Mesenchymal stem cell (in vitro differentiated cells and primary cell): ENCODE measurements at regions not wholly inside any gene's neighbourhood (a gene's known extent, or its start where the extent isn't known, plus 50 kb on each side); places are given as distances from the start of the nearest gene placed in this dataset.
"Not testable (repeated sequence)": the region's sequence is repeated elsewhere in the genome, so short reads cannot be mapped to it uniquely, and the experiment has no call there.

Source experiments
- DNase-seq: peaks from one replicate; pipeline ENCODE4 v3.0.0-alpha.2; 2013
- H2AFZ ChIP-seq: one replicate; pipeline ENCODE4 v1.6.1; 2013; ENCODE audit warnings: low read depth, mild to moderate bottlenecking, control low read depth, inconsistent platforms, low read length, moderate library complexity
- H2AK5ac ChIP-seq: 2 replicates; pipeline ENCODE4 v1.6.1; 2013; ENCODE audit warnings: low read length, moderate library complexity, mild to moderate bottlenecking, inconsistent platforms; ENCODE audit not compliant: severe bottlenecking
- H2BK120ac ChIP-seq: one replicate; pipeline ENCODE4 v1.6.1; 2013; ENCODE audit warnings: low read depth, mild to moderate bottlenecking, inconsistent platforms, low read length, moderate library complexity
- H2BK12ac ChIP-seq, 2 experiments: one replicate each; pipeline ENCODE4 v1.6.1; 2013; ENCODE audit warnings: inconsistent platforms in 2 of 2, low read length in 2 of 2, mild to moderate bottlenecking in 2 of 2, moderate library complexity in 2 of 2, control low read depth in 1 of 2
- H2BK15ac ChIP-seq: one replicate; pipeline ENCODE4 v1.6.1; 2013; ENCODE audit warnings: mild to moderate bottlenecking, low read depth, inconsistent platforms; ENCODE audit not compliant: poor library complexity, severe bottlenecking
- H2BK5ac ChIP-seq: 2 replicates; pipeline ENCODE4 v1.6.1; 2013; ENCODE audit warnings: low read depth, mild to moderate bottlenecking, low read length, control low read depth, inconsistent platforms; ENCODE audit not compliant: poor library complexity, severe bottlenecking
- H3K14ac ChIP-seq, 2 experiments: one replicate each; pipeline ENCODE4 v1.6.1; 2013; ENCODE audit warnings: inconsistent platforms in 2 of 2, low read length in 2 of 2, control low read depth in 1 of 2, mild to moderate bottlenecking in 1 of 2, moderate library complexity in 1 of 2
- H3K18ac ChIP-seq, 2 experiments: one replicate each; pipeline ENCODE4 v1.6.1; 2013; ENCODE audit warnings: inconsistent platforms in 2 of 2, low read length in 2 of 2, control low read depth in 1 of 2, low read depth in 1 of 2, mild to moderate bottlenecking in 1 of 2
- H3K23ac ChIP-seq, 2 experiments: one replicate each; pipeline ENCODE4 v1.6.1; 2013; ENCODE audit warnings: inconsistent platforms in 2 of 2, low read length in 2 of 2, mild to moderate bottlenecking in 2 of 2, moderate library complexity in 2 of 2, control low read depth in 1 of 2
- H3K27ac ChIP-seq: 2 replicates; pipeline ENCODE4 v1.5.1; 2013; ENCODE audit warnings: mild to moderate bottlenecking, moderate library complexity, low read length, control low read depth, inconsistent platforms; ENCODE audit not compliant: poor library complexity, severe bottlenecking
- H3K27me3 ChIP-seq, 2 experiments: 2 replicates each; pipeline versions ENCODE4 v1.6.1 to v1.7.0; 2013; ENCODE audit warnings: low read length in 2 of 2, mild to moderate bottlenecking in 2 of 2, moderate library complexity in 2 of 2, control low read depth in 1 of 2, inconsistent platforms in 1 of 2; ENCODE audit not compliant: control insufficient read depth in 1 of 2, insufficient read depth in 1 of 2
- H3K36me3 ChIP-seq, 2 experiments: 2 replicates each; pipeline versions ENCODE4 v1.6.1 to v1.7.0; 2013; ENCODE audit warnings: low read length in 2 of 2, control low read depth in 1 of 2, inconsistent platforms in 1 of 2, low read depth in 1 of 2, mild to moderate bottlenecking in 1 of 2; ENCODE audit not compliant: insufficient read depth in 2 of 2, control insufficient read depth in 1 of 2
- H3K4ac ChIP-seq, 2 experiments: one replicate each; pipeline ENCODE4 v1.6.1; 2013; ENCODE audit warnings: inconsistent platforms in 2 of 2, low read length in 2 of 2, mild to moderate bottlenecking in 2 of 2, moderate library complexity in 2 of 2, control low read depth in 1 of 2, low read depth in 1 of 2
- H3K4me1 ChIP-seq: 2 replicates; pipeline ENCODE4 v1.6.1; 2013; ENCODE audit warnings: low read depth, low read length, control low read depth; ENCODE audit not compliant: control insufficient read depth, insufficient read depth
- H3K4me2 ChIP-seq: 2 replicates; pipeline ENCODE4 v1.6.1; 2013; ENCODE audit warnings: low read length, mild to moderate bottlenecking, inconsistent platforms; ENCODE audit not compliant: poor library complexity, severe bottlenecking
- H3K4me3 ChIP-seq, 2 experiments: 2 replicates each; pipeline versions ENCODE4 v1.5.1 to v1.7.0; 2013; ENCODE audit warnings: low read length in 2 of 2, mild to moderate bottlenecking in 2 of 2, control low read depth in 1 of 2, low read depth in 1 of 2; ENCODE audit not compliant: insufficient read depth in 1 of 2
- H3K79me1 ChIP-seq: replicated peaks from 2 replicates; pipeline ENCODE4 v1.6.1; 2013; ENCODE audit warnings: mild to moderate bottlenecking, control low read depth, low read length, inconsistent platforms; ENCODE audit not compliant: poor library complexity, severe bottlenecking
- H3K9ac ChIP-seq: 2 replicates; pipeline ENCODE4 v1.7.0; 2013; ENCODE audit warnings: mild to moderate bottlenecking, low read length, moderate library complexity
- H3K9me3 ChIP-seq: 2 replicates; pipeline ENCODE4 v1.7.0; 2013; ENCODE audit warnings: mild to moderate bottlenecking, low read length; ENCODE audit not compliant: control insufficient read depth
- H4K8ac ChIP-seq: one replicate; pipeline ENCODE4 v1.6.1; 2013; ENCODE audit warnings: inconsistent platforms, mild to moderate bottlenecking, low read length, moderate library complexity
- H4K91ac ChIP-seq: one replicate; pipeline ENCODE4 v1.6.1; 2013; ENCODE audit warnings: mild to moderate bottlenecking, low read length, inconsistent platforms
- WGBS: methylation state at CpG from one replicate; pipeline ENCODE4 v1.1.7; 2013; ENCODE audit warnings: mixed read lengths; 5-methylcytosine and 5-hydroxymethylcytosine counted together

DNA sequence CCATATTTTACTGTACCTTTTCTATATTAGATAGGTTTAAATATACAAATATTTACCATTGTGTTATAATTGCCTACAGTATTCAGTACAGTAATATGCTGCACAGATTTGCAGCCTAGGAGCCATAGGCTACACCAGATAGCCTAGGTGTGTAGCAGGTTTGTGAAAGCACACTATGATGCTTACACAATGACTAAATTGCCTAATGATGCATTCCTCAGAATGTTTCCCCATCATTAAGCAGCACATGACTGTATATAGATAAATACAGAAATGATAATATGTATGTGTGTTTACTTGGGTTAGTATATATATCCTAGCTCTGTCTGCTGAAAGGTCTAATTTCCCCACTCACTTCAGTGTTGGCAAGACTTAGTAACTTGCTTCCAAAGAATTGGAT is 65.8 kb downstream of the MYL3 start:
- Histone ChIP-seq H2BK15ac (no peak overlapping the region), H3K18ac (no peak overlapping the region), H2AFZ (no peak overlapping the region), H3K79me1 (no peaks in the 10 kb centered on the region), H3K27ac (no peak overlapping the region), H2AK5ac (no peak overlapping the region), H3K4me2 (no peak overlapping the region), H3K4me3 (no peak overlapping the region), H3K36me3 (no peaks in the 10 kb centered on the region), H3K27me3 (peaks cover 9 to 25% of the 10 kb centered on the region in 2 experiments), H2BK5ac (no peak overlapping the region), H3K9ac (no peak overlapping the region), H3K4ac (no peak overlapping the region), H4K8ac (no peak overlapping the region), H3K9me3 (peaks cover 3% of the 10 kb centered on the region), H2BK12ac (no peak overlapping the region), H3K23ac (no peak overlapping the region), H2BK120ac (no peak overlapping the region), H4K91ac (no peak overlapping the region), H3K4me1 (no peaks in the 10 kb centered on the region), H3K14ac (no peak overlapping the region)
- no peak for DNase-seq

DNA sequence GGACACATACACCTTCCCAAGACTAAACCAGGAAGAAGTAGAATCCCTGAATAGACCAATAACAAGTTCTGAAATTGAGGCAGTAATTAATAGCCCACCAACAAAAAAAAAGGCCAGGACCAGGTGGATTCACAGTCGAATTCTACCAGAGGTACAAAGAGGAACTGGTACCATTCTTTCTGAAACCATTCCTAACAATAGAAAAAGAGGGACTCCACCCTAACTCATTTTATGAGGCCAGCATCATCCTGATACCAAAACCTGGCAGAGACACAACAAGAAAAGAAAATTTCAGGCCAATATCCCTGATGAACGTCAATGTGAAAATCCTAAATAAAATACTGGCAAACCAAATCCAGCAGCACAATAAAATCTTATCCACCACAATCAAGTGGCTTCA is 69.9 kb downstream of the MYL3 start:
- H3K4me1 ChIP-seq, H2AFZ ChIP-seq, H2BK5ac ChIP-seq, H2BK120ac ChIP-seq, H3K36me3 ChIP-seq, H3K27me3 ChIP-seq, H3K79me1 ChIP-seq, H2BK12ac ChIP-seq, H3K27ac ChIP-seq, DNase-seq, H3K9ac ChIP-seq, H4K91ac ChIP-seq, H4K8ac ChIP-seq, H3K4me2 ChIP-seq, H2AK5ac ChIP-seq, H3K4ac ChIP-seq, H3K4me3 ChIP-seq, H3K18ac ChIP-seq, H3K14ac ChIP-seq, H3K23ac ChIP-seq, H3K9me3 ChIP-seq, H2BK15ac ChIP-seq: not testable (repeated sequence)
- WGBS, result 50% methylated on average over 2 of the region's 2 CpGs

DNA sequence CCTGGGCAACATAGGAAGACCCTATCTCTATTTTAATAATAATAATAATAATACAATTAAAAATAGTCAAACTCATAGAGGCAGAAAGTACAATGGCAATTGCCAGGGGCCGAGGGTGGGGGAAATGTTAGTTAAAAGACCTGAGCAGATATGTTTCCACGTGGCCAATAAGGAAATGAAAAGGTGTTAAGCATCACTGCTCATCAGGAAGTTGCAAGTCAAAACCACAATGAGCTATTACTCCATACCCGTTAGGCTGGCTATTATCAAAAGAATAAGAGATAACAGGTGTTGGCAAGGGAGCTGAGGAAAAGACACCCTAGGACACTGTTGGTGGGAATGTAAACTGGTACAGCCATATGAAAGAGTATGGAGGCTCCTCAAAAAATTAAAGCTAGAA is 60.4 kb upstream of the PRSS50 start:
- Histone ChIP-seq H3K27ac (no peak overlapping the region), H3K14ac (no peak overlapping the region), H3K27me3 (no peaks in the 10 kb centered on the region), H4K91ac (no peak overlapping the region), H2BK12ac (no peak overlapping the region), H3K36me3 (no peaks in the 10 kb centered on the region), H3K4ac (no peak overlapping the region), H2AFZ (no peak overlapping the region), H2BK15ac (no peak overlapping the region), H3K4me3 (no peak overlapping the region), H2BK120ac (no peak overlapping the region), H4K8ac (no peak overlapping the region), H3K9me3 (peaks cover 13% of the 10 kb centered on the region), H3K9ac (no peak overlapping the region), H3K4me2 (no peak overlapping the region), H3K23ac (no peak overlapping the region), H3K18ac (no peak overlapping the region), H3K79me1 (no peaks in the 10 kb centered on the region), H2AK5ac (no peak overlapping the region), H2BK5ac (no peak overlapping the region), H3K4me1 (no peaks in the 10 kb centered on the region)
- 59% methylated on average over 3 of the region's 3 CpGs for WGBS
- no peak for DNase-seq

DNA sequence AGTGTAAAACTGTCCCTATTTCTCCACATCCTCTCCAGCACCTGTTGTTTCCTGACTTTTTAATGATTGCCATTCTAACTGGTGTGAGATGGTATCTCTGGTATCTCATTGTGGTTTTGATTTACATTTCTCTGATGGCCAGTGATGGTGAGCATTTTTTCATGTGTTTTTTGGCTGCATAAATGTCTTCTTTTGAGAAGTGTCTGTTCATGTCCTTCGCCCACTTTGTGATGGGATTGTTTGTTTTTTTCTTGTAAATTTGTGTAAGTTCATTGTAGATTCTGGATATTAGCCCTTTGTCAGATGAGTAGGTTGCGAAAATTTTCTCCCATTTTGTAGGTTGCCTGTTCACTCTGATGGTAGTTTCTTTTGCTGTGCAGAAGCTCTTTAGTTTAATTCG is 54.8 kb upstream of the PRSS50 start:
- H3K18ac ChIP-seq, DNase-seq, H3K36me3 ChIP-seq, H2AFZ ChIP-seq, H3K23ac ChIP-seq, H2BK15ac ChIP-seq, H3K14ac ChIP-seq, H2BK5ac ChIP-seq, H3K4ac ChIP-seq, H3K27me3 ChIP-seq, H3K4me3 ChIP-seq, H3K9ac ChIP-seq, H2BK120ac ChIP-seq, H4K8ac ChIP-seq, H4K91ac ChIP-seq, H2BK12ac ChIP-seq, H3K27ac ChIP-seq, H3K79me1 ChIP-seq, H3K4me1 ChIP-seq, H3K4me2 ChIP-seq, H2AK5ac ChIP-seq: not testable (repeated sequence)
- WGBS, result 80% methylated on average over 1 of the region's 3 CpGs
- peaks cover 41% of the 10 kb centered on the region for H3K9me3 ChIP-seq
